ENCODE measurements at regions not wholly inside any gene's neighbourhood (a gene's known extent, or its start where the extent isn't known, plus 50 kb on each side); places are given as distances from the start of the nearest gene placed in this dataset.
A peak's percentile ranks its signal among the peaks of the same experiment; 100 is the strongest.

DNA sequence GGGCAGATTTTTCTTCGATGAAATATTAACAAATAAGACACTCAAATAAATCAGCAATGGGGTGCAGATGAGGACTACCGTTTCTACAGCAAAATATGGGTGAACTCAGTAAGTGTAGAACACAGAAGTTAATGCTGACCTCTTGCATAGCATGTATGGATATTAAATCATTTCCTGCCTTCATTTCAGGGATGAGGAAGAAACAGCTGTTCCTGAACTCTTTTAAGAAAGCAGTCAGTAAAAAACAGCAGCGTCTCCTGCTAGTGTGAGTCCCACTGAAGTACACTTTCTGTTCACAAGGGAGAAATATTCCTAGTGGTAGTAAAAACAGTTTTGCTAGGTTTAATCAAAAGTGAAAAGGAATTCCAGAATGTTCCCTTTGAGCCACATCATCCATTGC is 379.0 kb downstream of the ZEB2 start:
- H3K4me3 ChIP-seq: no peak overlapping the region
- no peak for DNase-seq (ENCODE audit: low spot score)
- TF ChIP-seq, protein P1, sequence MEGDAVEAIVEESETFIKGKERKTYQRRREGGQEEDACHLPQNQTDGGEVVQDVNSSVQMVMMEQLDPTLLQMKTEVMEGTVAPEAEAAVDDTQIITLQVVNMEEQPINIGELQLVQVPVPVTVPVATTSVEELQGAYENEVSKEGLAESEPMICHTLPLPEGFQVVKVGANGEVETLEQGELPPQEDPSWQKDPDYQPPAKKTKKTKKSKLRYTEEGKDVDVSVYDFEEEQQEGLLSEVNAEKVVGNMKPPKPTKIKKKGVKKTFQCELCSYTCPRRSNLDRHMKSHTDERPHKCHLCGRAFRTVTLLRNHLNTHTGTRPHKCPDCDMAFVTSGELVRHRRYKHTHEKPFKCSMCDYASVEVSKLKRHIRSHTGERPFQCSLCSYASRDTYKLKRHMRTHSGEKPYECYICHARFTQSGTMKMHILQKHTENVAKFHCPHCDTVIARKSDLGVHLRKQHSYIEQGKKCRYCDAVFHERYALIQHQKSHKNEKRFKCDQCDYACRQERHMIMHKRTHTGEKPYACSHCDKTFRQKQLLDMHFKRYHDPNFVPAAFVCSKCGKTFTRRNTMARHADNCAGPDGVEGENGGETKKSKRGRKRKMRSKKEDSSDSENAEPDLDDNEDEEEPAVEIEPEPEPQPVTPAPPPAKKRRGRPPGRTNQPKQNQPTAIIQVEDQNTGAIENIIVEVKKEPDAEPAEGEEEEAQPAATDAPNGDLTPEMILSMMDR (IDR thresholded peaks at IDR 0.05): no peak
- H3K27ac ChIP-seq: peak overlapping the region in 1 of 2 donors; percentile 20

DNA sequence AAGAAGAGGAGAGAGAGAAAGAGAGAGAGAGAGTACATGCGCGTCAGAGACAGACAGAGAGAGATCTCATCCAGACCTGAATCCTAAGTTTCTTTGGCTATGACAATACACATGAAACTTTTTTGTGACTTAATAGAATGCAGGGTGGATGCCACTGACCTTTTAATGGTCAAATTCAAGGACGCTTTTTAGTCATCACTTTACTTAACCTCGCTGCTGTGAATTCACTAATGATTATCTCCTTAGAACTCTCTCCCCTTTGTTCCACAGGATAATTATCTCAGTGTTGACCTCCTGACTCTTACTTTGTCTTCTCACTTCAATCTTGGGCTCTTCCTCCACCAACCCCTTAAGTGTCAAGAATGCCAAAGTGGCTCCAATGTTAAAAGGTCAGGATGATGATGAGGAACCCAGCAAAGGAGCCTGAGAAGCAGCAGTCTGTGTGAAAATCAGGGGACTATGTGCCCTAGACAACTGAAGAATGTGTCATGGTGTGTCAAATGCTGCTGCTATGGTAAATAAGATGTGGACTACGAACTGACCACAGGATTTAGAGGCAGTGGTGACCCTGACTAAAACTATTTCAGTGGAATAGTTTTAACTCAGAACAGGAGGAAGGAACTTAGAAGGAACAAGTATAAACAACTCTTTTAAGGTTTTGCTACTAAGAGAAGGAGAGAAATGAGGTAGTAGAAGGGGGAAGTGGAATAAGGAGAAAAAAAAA is 382.1 kb downstream of the ZEB2 start:
- no peak for DNase-seq (ENCODE audit: low spot score)
- TF ChIP-seq, protein P1 (IDR thresholded peaks at IDR 0.05): no peak
- H3K27ac ChIP-seq: no peak overlapping the region
- H3K4me3 ChIP-seq: no peak overlapping the region

DNA sequence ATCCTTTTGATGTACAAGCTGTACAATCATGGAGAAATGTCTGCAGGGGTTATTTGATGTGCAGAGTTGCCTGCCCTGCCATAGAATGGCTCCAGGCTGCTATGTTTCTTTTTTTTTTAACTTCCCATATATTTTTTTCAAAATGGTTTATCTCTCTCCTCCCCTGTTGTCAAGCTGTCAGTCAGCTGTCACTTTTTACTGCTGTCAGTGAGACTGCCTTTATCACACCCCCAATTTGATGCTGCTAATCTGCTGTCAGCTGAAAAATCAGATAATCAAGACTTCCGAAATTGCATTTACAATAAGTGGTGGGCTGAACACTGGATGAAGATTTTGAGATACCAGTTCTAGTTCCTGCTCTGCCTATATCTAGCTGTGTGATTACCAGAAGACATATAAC is 382.6 kb downstream of the ZEB2 start:
- Histone ChIP-seq H3K27ac (no peak overlapping the region), H3K4me3 (no peak overlapping the region)
- DNase-seq (ENCODE audit: low spot score): no peak
- TF ChIP-seq, protein P1 (IDR thresholded peaks at IDR 0.05): no peak

DNA sequence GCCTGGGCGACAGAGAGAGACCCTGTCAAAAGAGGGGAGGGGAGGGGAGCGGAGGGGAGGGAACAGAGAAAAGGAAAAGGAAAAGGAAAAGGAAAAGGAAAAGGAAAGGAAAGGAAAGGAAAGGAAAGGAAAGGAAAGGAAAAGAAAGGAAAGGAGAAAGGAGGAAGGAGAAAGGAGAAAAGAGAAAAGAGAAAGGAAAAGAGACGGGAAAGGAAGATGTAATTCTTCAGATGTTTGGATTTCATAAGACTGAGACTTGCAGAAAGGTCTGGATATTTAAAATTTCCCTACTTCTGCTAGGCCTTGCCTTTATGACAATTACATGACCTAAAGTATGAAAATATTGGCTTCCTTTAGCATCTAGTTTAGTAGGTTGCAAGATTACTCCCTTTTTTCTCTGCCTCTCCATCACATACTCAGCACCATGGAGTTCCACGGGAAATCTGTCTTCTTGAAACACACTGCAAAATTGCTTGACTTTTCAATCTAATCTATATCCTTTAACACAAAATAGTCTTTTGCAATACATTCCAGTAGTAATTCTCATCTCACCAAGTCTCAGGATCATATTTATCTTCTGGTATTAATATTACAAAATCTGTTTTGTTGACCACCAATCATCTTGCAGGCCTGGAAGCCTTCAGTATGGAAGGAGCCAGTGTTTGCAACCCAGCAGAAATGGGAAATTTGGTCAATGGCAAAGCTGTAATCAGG is 383.5 kb downstream of the ZEB2 start:
- no peak for DNase-seq (ENCODE audit: low spot score)
- Histone ChIP-seq H3K27ac (no peak overlapping the region), H3K4me3 (no peak overlapping the region)
- TF ChIP-seq, protein P1 (IDR thresholded peaks at IDR 0.05): no peak

DNA sequence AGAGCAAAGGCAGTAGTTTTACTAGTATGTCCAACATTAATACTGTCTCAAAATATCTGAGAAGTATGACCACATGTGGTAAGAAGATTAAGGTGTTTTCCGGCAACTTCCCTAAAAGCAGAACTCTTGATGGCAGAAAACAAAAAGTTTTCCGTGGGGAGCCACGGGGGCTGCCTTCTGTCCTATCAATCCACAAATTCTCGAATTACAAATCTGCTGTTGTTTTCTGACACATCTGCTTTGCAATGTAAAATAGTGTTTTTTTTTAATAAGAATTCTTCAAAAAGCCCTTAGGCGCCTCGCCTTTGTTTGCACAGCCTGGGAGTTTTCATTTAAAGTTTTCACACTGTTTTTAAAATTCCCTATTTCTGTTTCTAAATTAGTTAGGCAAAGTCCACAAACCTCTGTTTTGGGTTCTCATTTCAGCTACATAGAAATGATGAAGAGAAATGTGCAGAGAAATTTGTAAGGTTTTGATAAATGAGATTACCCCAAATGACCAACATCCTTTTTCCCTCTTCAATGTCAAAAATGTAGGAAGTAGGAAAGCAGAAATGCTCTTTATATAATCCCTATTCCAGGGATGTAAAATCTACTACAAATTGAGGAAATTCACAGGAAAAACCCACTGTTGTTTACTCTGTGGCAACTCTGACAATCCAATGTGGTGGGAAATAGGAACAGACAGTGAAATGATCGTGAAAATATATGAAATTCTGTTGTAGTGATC is 385.8 kb downstream of the ZEB2 start:
- no peak overlapping the region for H3K27ac ChIP-seq
- TF ChIP-seq, protein P1 (IDR thresholded peaks at IDR 0.05): no peak
- DNase-seq (ENCODE audit: low spot score): no peak
- no peak overlapping the region for H3K4me3 ChIP-seq

DNA sequence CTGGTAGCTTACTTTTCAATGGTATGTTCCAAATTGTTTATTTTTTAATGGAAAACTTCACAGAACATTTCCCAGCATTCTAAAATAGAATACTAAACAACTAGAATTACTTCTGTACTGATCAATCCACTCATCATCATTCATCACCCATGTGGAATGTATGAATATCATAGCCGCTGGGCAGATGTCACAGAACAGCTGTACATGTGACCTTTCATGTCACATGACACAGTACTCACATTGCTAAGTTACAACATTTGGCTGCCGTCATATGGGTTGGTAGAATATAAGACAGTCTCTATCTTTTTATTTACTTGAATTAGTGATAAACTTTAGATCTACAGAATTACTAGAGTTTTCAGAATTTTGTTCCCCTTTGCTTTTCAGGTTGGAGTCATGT is 387.6 kb downstream of the ZEB2 start:
- no peak overlapping the region for H3K4me3 ChIP-seq
- H3K27ac ChIP-seq: no peak overlapping the region
- DNase-seq (ENCODE audit: low spot score): no peak
- TF ChIP-seq, protein P1 (IDR thresholded peaks at IDR 0.05): no peak

Data from coronary artery (tissue), 2 donors.